Nephron (organoid): ENCODE measurements at regions not wholly inside any gene's neighbourhood (a gene's known extent, or its start where the extent isn't known, plus 50 kb on each side); places are given as distances from the start of the nearest gene placed in this dataset.

Experiments used
- H3K27ac Mint-ChIP-seq, 3 experiments: 2 replicates each; pipeline ENCODE4 v1.8.0; 2020; ENCODE audit warnings: mixed read lengths in 3 of 3, mild to moderate bottlenecking in 2 of 3, moderate library complexity in 1 of 3
- H3K27me3 Mint-ChIP-seq: 2 replicates; pipeline ENCODE4 v1.8.0; 2021; ENCODE audit warnings: low read depth, mild to moderate bottlenecking, moderate library complexity, mixed read lengths
- H3K36me3 Mint-ChIP-seq: 2 replicates; pipeline ENCODE4 v1.8.0; 2020; ENCODE audit warnings: low read depth, mixed read lengths
- H3K4me1 Mint-ChIP-seq: 2 replicates; pipeline ENCODE4 v1.8.0; 2020; ENCODE audit warnings: mixed read lengths
- H3K4me3 Mint-ChIP-seq, 3 experiments: 2 replicates each; pipeline ENCODE4 v1.8.0; 2020; ENCODE audit warnings: mild to moderate bottlenecking in 3 of 3, mixed read lengths in 3 of 3, moderate library complexity in 2 of 3
- H3K9me3 Mint-ChIP-seq: 2 replicates; pipeline ENCODE4 v1.8.0; 2020; ENCODE audit warnings: mixed read lengths
- TF ChIP-seq, protein P1 (sequence below), 3 experiments: fragments of 200-600 bp; sonication (generic); IDR thresholded peaks; one replicate each; pipeline ENCODE4 v1.5.0; 2021; ENCODE audit warnings: antibody characterized with exemption in 3 of 3; ENCODE audit not compliant: unreplicated experiment in 3 of 3

DNA sequence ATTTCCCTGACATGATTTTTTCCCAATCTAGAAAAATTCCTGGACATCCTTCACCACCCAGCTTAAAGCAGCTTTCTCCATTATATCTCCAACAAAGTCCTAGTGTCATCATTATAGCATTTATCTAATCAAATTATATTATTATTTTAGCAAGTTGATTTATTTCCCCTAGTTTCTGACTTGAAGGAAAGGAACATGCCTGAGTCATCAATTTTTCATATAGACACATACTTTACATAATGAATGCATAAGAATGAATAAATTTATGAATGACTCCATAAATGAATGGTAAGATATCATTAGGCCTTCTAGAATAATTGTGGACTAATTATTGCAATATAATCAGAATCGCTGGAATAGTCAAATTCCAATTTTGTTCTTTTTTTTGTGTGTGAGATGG lies 79.4 kb upstream of the COL11A1 start:
- Mint-ChIP-seq H3K4me1 (no peaks in the 10 kb centered on the region), H3K36me3 (no peaks in the 10 kb centered on the region), H3K27ac (no peak overlapping the region), H3K27me3 (no peaks in the 10 kb centered on the region), H3K4me3 (no peak overlapping the region), H3K9me3 (no peaks in the 10 kb centered on the region)
- TF ChIP-seq, protein P1, sequence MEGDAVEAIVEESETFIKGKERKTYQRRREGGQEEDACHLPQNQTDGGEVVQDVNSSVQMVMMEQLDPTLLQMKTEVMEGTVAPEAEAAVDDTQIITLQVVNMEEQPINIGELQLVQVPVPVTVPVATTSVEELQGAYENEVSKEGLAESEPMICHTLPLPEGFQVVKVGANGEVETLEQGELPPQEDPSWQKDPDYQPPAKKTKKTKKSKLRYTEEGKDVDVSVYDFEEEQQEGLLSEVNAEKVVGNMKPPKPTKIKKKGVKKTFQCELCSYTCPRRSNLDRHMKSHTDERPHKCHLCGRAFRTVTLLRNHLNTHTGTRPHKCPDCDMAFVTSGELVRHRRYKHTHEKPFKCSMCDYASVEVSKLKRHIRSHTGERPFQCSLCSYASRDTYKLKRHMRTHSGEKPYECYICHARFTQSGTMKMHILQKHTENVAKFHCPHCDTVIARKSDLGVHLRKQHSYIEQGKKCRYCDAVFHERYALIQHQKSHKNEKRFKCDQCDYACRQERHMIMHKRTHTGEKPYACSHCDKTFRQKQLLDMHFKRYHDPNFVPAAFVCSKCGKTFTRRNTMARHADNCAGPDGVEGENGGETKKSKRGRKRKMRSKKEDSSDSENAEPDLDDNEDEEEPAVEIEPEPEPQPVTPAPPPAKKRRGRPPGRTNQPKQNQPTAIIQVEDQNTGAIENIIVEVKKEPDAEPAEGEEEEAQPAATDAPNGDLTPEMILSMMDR (IDR thresholded peaks at IDR 0.05; ENCODE audit: unreplicated experiment in 3 of 3), result no peak

DNA sequence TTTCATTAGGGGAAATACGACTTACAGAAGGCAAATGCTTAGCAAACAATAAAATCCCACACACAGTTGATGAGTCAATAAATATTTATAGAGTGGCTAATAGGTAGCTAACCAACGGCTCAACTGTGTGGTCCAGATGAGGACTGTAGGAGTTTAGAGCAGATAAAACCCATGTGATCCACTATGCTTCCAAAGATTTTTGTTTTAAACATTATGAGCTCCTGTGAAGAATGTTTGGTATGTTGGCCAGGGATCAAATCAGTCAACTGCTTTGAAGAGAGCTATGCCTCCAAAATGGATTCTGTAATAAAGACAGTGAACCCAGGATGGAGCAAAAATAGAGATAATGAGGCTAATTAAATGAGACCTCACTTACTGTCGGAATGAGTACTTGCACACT lies 72.3 kb upstream of the COL11A1 start:
- TF ChIP-seq, protein P1 (IDR thresholded peaks at IDR 0.05; ENCODE audit: unreplicated experiment in 3 of 3), result no peak
- Mint-ChIP-seq H3K36me3 (no peaks in the 10 kb centered on the region), H3K9me3 (no peaks in the 10 kb centered on the region), H3K27ac (peak overlapping the region in 1 of 3 experiments; percentile 49), H3K4me1 (peaks cover 4% of the 10 kb centered on the region), H3K27me3 (no peaks in the 10 kb centered on the region), H3K4me3 (no peak overlapping the region)

DNA sequence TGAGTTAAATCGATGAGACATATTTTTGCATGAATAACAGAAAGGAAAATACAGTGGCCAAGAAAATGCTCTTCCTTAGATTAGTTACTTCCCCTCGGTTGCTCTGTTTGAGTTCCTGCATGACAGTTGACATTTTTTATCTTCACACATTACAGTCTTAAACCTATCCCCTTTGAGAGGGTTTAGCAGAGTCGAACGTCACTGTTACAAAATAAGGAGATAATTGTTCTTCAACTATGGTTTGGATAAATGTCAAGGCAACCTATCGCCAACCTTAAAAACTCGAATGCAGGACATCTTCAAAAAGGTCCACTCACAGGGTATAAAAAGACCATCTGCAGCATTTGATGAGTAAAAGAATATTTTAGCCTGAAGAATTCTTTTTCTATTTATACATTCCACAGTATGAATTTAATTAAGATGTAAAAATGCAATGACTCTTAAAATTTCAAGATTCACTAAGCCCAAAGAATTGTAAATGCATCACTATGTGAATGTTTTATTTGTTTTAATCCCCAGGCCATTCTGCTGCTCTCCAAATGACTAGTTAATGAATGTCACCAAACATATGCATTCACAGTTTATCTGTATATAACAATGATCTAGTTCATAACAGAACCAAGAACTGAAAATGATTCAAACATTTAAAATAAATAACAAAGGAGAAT lies 68.9 kb upstream of the COL11A1 start:
- TF ChIP-seq, protein P1 (IDR thresholded peaks at IDR 0.05; ENCODE audit: unreplicated experiment in 3 of 3), result no peak
- H3K4me3 Mint-ChIP-seq, result no peak overlapping the region
- peaks cover 4% of the 10 kb centered on the region for H3K4me1 Mint-ChIP-seq
- H3K9me3 Mint-ChIP-seq, result no peaks in the 10 kb centered on the region
- no peaks in the 10 kb centered on the region for H3K27me3 Mint-ChIP-seq
- H3K27ac Mint-ChIP-seq, result no peak overlapping the region
- H3K36me3 Mint-ChIP-seq, result no peaks in the 10 kb centered on the region

DNA sequence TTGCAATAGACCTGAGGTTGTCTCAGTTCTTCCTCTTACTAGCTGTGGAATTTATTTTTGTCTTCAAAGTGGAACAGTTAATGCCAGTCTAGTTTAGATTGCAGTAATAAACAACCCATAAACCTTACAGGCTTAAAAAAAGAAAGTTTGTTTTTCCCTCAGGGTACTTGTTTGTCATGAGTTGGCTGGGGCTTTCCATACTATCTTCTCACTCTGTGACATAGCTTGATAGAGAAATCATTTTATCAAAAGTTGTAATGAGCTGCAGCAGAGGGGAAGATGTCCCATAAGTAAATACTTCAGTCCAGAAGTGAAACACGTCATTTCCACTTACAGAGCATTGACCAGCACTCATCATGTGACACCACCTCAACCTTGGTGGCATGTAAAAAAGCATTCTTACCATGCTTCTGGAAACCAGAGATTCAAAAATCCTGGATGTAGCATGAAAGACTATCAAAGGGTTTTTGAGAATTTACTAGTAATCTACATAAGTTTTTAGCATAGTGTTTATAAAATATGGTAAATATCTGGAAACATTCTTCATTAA lies 62.8 kb upstream of the COL11A1 start:
- H3K27me3 Mint-ChIP-seq, result no peaks in the 10 kb centered on the region
- H3K4me3 Mint-ChIP-seq, result no peak overlapping the region
- H3K9me3 Mint-ChIP-seq, result peaks cover 4% of the 10 kb centered on the region
- H3K4me1 Mint-ChIP-seq, result no peaks in the 10 kb centered on the region
- no peaks in the 10 kb centered on the region for H3K36me3 Mint-ChIP-seq
- H3K27ac Mint-ChIP-seq, result no peak overlapping the region
- TF ChIP-seq, protein P1 (IDR thresholded peaks at IDR 0.05; ENCODE audit: unreplicated experiment in 3 of 3), result no peak

DNA sequence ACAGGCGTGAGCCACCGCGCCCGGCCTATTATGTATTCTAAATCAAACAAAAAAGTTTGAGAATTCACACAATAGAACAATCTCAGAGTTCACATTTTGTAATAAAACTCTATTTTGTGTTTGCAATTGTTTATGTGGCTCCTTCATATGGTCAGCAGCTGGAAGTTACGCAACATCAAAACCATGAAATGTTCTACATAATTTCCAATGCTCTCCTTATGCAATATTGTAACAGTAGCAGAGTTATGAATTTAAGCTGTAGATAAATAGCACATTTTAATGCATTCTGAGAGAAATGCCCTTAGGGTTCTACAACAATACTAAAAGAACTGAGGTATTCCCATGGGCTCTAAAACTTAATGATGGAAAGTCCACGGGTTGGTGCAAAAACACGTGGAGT lies 62.3 kb upstream of the COL11A1 start:
- Mint-ChIP-seq H3K9me3 (peaks cover 6% of the 10 kb centered on the region), H3K36me3 (no peaks in the 10 kb centered on the region), H3K4me3 (no peak overlapping the region), H3K27ac (no peak overlapping the region), H3K4me1 (no peaks in the 10 kb centered on the region), H3K27me3 (no peaks in the 10 kb centered on the region)
- TF ChIP-seq, protein P1 (IDR thresholded peaks at IDR 0.05; ENCODE audit: unreplicated experiment in 3 of 3), result no peak

DNA sequence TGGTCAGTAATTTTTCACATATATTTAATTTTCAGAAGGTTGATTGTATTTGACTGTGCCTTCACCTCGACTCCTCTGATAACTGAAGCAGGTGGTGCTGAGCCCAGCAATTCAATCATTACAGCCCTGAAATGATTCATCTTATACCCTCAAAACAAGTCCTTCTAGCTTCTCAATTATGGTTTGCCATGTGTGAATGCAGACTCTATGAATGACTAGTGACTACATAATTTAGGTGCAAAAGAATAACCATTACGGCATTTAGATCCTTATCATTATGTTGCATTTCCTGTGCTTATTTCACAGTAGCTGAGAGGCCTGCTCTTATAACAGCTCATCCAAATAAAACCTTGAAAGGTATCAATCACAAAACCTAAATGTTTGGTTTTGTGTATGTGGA lies 54.0 kb upstream of the COL11A1 start:
- Mint-ChIP-seq H3K27me3 (no peaks in the 10 kb centered on the region), H3K9me3 (peaks cover 6% of the 10 kb centered on the region), H3K4me1 (no peaks in the 10 kb centered on the region), H3K27ac (no peak overlapping the region), H3K4me3 (no peak overlapping the region), H3K36me3 (no peaks in the 10 kb centered on the region)
- TF ChIP-seq, protein P1 (IDR thresholded peaks at IDR 0.05; ENCODE audit: unreplicated experiment in 3 of 3), result no peak
